Astrocyte of the cerebellum (primary cell): ENCODE measurements at regions not wholly inside any gene's neighbourhood (a gene's known extent, or its start where the extent isn't known, plus 50 kb on each side); places are given as distances from the start of the nearest gene placed in this dataset.
"Not testable (repeated sequence)": the region's sequence is repeated elsewhere in the genome, so short reads cannot be mapped to it uniquely, and the experiment has no call there.

Source experiments
- DNase-seq: peaks from one replicate; pipeline ENCODE4 v3.0.0-alpha.2; 2011; ENCODE audit warnings: low read depth
- H3K4me3 ChIP-seq: 2 replicates; pipeline ENCODE4 v1.5.1; 2011; ENCODE audit warnings: mild to moderate bottlenecking, low read depth, low read length, moderate library complexity
- in situ Hi-C: cut with HindIII; loops from 2 replicates; pipeline ENCODE4 v1.10.0; 2017; ENCODE audit warnings: low sequenced_read_pairs
- TF ChIP-seq, protein P1 (sequence below): IDR thresholded peaks from 2 replicates; pipeline ENCODE4 v1.5.1; 2012; ENCODE audit warnings: low read length, low read depth, moderate library complexity, mild to moderate bottlenecking; ENCODE audit errors: missing control alignments

- TF ChIP-seq, protein P1, sequence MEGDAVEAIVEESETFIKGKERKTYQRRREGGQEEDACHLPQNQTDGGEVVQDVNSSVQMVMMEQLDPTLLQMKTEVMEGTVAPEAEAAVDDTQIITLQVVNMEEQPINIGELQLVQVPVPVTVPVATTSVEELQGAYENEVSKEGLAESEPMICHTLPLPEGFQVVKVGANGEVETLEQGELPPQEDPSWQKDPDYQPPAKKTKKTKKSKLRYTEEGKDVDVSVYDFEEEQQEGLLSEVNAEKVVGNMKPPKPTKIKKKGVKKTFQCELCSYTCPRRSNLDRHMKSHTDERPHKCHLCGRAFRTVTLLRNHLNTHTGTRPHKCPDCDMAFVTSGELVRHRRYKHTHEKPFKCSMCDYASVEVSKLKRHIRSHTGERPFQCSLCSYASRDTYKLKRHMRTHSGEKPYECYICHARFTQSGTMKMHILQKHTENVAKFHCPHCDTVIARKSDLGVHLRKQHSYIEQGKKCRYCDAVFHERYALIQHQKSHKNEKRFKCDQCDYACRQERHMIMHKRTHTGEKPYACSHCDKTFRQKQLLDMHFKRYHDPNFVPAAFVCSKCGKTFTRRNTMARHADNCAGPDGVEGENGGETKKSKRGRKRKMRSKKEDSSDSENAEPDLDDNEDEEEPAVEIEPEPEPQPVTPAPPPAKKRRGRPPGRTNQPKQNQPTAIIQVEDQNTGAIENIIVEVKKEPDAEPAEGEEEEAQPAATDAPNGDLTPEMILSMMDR, result no peak
- in situ Hi-C loops, result no loop called here
- H3K4me3 ChIP-seq, result no peak overlapping the region
- DNase-seq, result no peak
Observed at GRCh38 chr6:167212713-167213005, 54.9 kb upstream of the GPR31 start.

DNA sequence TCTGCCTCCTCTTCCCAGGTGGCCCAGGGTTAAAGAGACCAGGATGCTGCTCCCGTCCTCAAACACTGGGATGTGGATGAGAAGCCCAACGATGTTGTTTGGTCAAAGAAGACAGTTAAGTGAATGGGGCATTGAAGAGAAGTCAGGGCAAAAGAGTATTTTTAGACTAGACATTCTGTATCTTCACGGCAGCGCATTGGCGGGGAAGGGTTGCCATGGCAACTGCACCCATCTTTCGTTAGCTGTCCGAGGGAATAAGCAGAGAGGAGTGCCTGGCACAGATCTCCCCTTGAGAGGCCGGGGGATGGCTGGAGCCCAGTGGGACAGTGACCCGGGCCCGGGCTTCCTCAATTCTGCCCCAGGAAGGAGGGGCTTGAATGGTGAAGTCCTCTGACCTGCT, 56.4 kb upstream of the GPR31 start:
- in situ Hi-C loops, result no loop called here
- H3K4me3 ChIP-seq, result no peak overlapping the region
- no peak for DNase-seq
- TF ChIP-seq, protein P1, result no peak

GRCh38 chr6:167215429-167216250, 57.9 kb upstream of the GPR31 start:
- in situ Hi-C loops, DNase-seq, H3K4me3 ChIP-seq: not testable (repeated sequence)

GRCh38 chr6:167216390-167217050, 58.7 kb upstream of the GPR31 start:
- DNase-seq, H3K4me3 ChIP-seq, in situ Hi-C loops: not testable (repeated sequence)

- in situ Hi-C loops, H3K4me3 ChIP-seq, DNase-seq: not testable (repeated sequence)
Observed at GRCh38 chr6:167217073-167217472, 59.3 kb upstream of the GPR31 start.

DNA sequence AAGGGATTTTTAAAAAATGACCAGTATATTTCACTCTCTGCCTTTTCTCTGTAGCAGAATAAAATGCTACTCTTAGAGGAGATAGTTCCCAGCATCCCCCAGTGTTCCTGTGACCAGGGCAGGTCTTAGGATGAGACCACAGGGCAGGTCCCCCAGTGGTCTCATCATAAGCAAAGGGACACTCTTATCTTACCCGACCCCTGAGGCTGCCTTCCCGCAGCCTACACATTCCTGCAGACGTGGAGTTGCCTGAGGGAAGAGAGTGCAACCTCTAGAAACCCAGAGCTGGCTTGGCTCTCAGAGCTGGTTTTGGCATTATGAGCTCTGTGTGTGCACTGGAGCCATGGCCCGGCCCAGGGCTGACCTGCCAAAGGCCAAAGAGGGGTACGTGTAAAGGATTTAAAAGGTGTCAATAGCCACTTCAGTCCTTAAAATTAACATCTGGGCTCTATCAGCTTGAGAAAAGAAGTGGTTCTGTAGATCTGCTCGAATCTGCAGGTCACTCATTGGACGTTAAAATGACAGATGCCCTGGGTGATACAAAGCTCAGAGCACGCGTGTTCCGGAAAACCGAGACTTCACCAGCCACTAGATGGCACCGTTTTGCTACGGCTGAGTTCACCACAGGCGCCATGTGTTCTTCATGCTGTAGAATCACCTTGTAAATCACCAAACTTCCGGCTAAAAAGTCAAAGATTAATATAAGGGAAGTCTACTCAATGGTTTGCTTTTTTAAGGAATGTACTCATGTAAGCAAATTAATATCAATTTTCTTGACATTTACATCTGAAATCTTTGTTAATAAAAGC, 60.4 kb upstream of the GPR31 start:
- DNase-seq, result peak; percentile 11
- in situ Hi-C loops, H3K4me3 ChIP-seq: not testable (repeated sequence)
- TF ChIP-seq, protein P1, result peak; percentile 28

DNA sequence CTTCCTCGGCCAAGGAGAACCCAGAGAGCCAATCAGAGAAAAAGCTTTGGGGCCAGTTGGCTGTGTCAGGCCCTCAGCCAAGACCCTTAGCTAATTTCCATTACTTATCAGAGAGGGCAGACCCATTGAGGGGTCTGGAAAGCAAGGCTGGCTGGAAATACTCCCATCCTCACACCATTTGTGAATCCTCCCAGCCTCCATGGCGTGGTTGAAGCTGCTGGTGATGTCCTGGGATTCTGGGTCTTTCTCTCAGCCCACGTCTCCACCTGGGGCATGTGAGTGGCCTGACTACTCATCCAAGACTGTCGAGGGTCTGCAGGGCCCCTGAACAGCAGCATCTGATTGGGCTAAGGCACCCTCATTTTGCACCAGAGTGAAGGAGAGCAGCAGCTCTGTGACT, 61.3 kb upstream of the GPR31 start:
- DNase-seq, in situ Hi-C loops, H3K4me3 ChIP-seq: not testable (repeated sequence)

- no peak overlapping the region for H3K4me3 ChIP-seq
- in situ Hi-C loops, result no loop called here
- TF ChIP-seq, protein P1, result no peak
- no peak for DNase-seq
Observed at GRCh38 chr6:167219967-167220512, 62.3 kb upstream of the GPR31 start.
